ENCODE measurements at regions not wholly inside any gene's neighbourhood (a gene's known extent, or its start where the extent isn't known, plus 50 kb on each side); places are given as distances from the start of the nearest gene placed in this dataset.
"Not testable (repeated sequence)": the region's sequence is repeated elsewhere in the genome, so short reads cannot be mapped to it uniquely, and the experiment has no call there.

- ChIA-PET CTCF (no interaction called here), POLR2A (no interaction called here)
- H3K9me3 ChIP-seq (ENCODE audit: control insufficient read depth, insufficient read depth, low read length), result no peaks in the 10 kb centered on the region
- TF ChIP-seq, protein P1, sequence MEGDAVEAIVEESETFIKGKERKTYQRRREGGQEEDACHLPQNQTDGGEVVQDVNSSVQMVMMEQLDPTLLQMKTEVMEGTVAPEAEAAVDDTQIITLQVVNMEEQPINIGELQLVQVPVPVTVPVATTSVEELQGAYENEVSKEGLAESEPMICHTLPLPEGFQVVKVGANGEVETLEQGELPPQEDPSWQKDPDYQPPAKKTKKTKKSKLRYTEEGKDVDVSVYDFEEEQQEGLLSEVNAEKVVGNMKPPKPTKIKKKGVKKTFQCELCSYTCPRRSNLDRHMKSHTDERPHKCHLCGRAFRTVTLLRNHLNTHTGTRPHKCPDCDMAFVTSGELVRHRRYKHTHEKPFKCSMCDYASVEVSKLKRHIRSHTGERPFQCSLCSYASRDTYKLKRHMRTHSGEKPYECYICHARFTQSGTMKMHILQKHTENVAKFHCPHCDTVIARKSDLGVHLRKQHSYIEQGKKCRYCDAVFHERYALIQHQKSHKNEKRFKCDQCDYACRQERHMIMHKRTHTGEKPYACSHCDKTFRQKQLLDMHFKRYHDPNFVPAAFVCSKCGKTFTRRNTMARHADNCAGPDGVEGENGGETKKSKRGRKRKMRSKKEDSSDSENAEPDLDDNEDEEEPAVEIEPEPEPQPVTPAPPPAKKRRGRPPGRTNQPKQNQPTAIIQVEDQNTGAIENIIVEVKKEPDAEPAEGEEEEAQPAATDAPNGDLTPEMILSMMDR (IDR thresholded peaks at IDR 0.05; ENCODE audit: low read depth, low read length), result no peak
- H3K4me3 ChIP-seq (ENCODE audit: low read depth, low read length), result no peak overlapping the region
- no peak overlapping the region for H3K27ac ChIP-seq (ENCODE audit: low read depth, low read length)
- H3K27me3 ChIP-seq (ENCODE audit: control insufficient read depth, insufficient read depth, low read length), result no peaks in the 10 kb centered on the region
- no peak for DNase-seq (ENCODE audit: low read depth, low spot score)
Observed at GRCh38 chr14:81772381-81772780, 238.7 kb upstream of the SEL1L start.

DNA sequence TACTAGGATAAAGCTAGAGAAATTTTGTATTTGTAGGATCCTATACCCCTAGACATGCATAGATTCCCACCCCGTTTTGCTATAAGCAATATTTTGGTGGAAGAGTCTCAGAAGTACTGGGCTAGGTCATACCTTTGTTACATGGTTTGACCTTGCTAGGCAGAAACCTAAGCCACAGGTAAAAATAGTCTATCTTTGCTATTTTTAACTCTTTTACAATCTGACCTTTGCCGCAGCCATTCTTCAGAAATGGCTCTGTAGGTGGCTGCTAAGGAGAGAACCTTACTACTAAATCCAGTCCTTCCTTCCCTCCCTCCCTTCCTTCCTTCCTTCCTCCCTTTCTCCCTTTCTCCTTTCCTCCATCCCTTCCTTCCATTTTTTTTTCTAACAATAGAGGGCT, 242.9 kb upstream of the SEL1L start:
- POLR2A ChIA-PET, result no interaction called here
- Histone ChIP-seq H3K9me3 (ENCODE audit: control insufficient read depth, insufficient read depth, low read length) (peaks cover 6% of the 10 kb centered on the region; the same call in 1 of the 2 replicates), H3K4me3 (ENCODE audit: low read depth, low read length) (no peak overlapping the region), H3K27me3 (ENCODE audit: control insufficient read depth, insufficient read depth, low read length) (no peaks in the 10 kb centered on the region), H3K27ac (ENCODE audit: low read depth, low read length) (no peak overlapping the region)
- CTCF ChIA-PET, result no interaction called here
- TF ChIP-seq, protein P1 (IDR thresholded peaks at IDR 0.05; ENCODE audit: low read depth, low read length), result no peak
- no peak for DNase-seq (ENCODE audit: low read depth, low spot score)

GRCh38 chr14:81781798-81782197, 248.1 kb upstream of the SEL1L start:
- POLR2A ChIA-PET; H3K9me3 ChIP-seq (ENCODE audit: control insufficient read depth, insufficient read depth, low read length); CTCF ChIA-PET; H3K4me3 ChIP-seq (ENCODE audit: low read depth, low read length); DNase-seq (ENCODE audit: low read depth, low spot score); H3K27me3 ChIP-seq (ENCODE audit: control insufficient read depth, insufficient read depth, low read length); H3K27ac ChIP-seq (ENCODE audit: low read depth, low read length): not testable (repeated sequence)

DNA sequence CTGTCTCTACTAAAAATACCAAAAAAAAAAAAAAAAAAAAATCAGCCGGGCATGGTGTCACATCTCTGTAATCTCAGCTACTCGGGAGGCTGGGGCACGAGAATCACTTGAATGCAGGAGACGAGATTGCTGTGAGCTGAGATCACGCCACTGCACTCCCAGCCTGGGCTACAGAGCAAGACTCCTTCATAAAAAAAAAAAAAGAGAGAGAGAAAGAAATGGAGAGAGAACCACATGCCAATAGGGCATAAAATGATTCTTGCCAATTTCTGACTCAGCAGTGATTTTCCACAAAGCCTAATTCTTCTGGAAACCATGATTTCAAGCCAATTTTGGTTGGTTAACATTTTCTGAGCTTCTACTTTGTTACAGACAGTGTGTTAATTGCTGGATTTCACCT, 250.4 kb upstream of the SEL1L start:
- CTCF ChIA-PET, result no interaction called here
- POLR2A ChIA-PET, result no interaction called here
- no peak overlapping the region for H3K4me3 ChIP-seq (ENCODE audit: low read depth, low read length)
- no peak overlapping the region for H3K27ac ChIP-seq (ENCODE audit: low read depth, low read length)
- peaks cover 6% of the 10 kb centered on the region for H3K9me3 ChIP-seq (ENCODE audit: control insufficient read depth, insufficient read depth, low read length)
- DNase-seq (ENCODE audit: low read depth, low spot score), result no peak
- TF ChIP-seq, protein P1 (IDR thresholded peaks at IDR 0.05; ENCODE audit: low read depth, low read length), result no peak
- no peaks in the 10 kb centered on the region for H3K27me3 ChIP-seq (ENCODE audit: control insufficient read depth, insufficient read depth, low read length)

GRCh38 chr14:81797315-81797714, 263.7 kb upstream of the SEL1L start:
- Histone ChIP-seq H3K4me3 (ENCODE audit: low read depth, low read length) (no peak overlapping the region), H3K9me3 (ENCODE audit: control insufficient read depth, insufficient read depth, low read length) (peaks cover 17% of the 10 kb centered on the region), H3K27me3 (ENCODE audit: control insufficient read depth, insufficient read depth, low read length) (no peaks in the 10 kb centered on the region), H3K27ac (ENCODE audit: low read depth, low read length) (no peak overlapping the region)
- CTCF ChIA-PET, result no interaction called here
- POLR2A ChIA-PET, result no interaction called here
- no peak for DNase-seq (ENCODE audit: low read depth, low spot score)
- TF ChIP-seq, protein P1 (IDR thresholded peaks at IDR 0.05; ENCODE audit: low read depth, low read length), result no peak

DNA sequence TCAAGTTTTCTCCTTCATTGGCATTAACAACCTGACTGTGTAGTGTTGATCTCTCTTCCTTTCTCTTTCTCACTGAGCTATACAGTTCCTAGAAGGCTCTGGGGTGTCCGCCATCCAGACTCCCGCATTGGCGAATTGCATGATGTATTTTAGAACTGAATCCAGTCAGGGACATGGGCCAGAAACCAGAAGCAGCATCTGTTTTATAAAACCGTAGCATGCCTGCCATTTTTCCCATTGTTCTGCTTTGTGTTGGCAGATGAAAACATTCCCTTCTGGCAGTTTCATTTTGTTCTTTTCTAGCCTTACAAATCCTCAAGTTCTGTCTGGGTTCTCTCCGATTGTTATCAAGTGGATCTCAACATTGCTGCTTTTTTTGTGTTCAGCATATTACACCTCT, 268.3 kb upstream of the SEL1L start:
- H3K27ac ChIP-seq (ENCODE audit: low read depth, low read length), result no peak overlapping the region
- TF ChIP-seq, protein P1 (IDR thresholded peaks at IDR 0.05; ENCODE audit: low read depth, low read length), result no peak
- no peak overlapping the region for H3K4me3 ChIP-seq (ENCODE audit: low read depth, low read length)
- no peaks in the 10 kb centered on the region for H3K9me3 ChIP-seq (ENCODE audit: control insufficient read depth, insufficient read depth, low read length)
- POLR2A ChIA-PET, result no interaction called here
- no peak for DNase-seq (ENCODE audit: low read depth, low spot score)
- no peaks in the 10 kb centered on the region for H3K27me3 ChIP-seq (ENCODE audit: control insufficient read depth, insufficient read depth, low read length)
- CTCF ChIA-PET, result no interaction called here
